GM12878 (cell line): ENCODE measurements at regions not wholly inside any gene's neighbourhood (a gene's known extent, or its start where the extent isn't known, plus 50 kb on each side); places are given as distances from the start of the nearest gene placed in this dataset.

Experiments used
- ATF7 ChIP-seq: fragments of 450-650 bp; IDR thresholded peaks from 2 replicates; pipeline ENCODE4 v1.6.1; 2016; ENCODE audit warnings: low read depth, mild to moderate bottlenecking
- CTCF ChIP-seq, 3 experiments: IDR thresholded peaks in 2 of 3; conservative IDR thresholded peaks in 1 of 3; 2 replicates each; pipeline ENCODE4 v1.5.1; 2011; ENCODE audit warnings: low read depth in 3 of 3, low read length in 3 of 3, mild to moderate bottlenecking in 3 of 3, control low read depth in 2 of 3, moderate library complexity in 2 of 3, inconsistent platforms in 1 of 3, mixed read lengths in 1 of 3; ENCODE audit not compliant: control insufficient read depth in 2 of 3, insufficient read depth in 1 of 3; ENCODE audit errors: extremely low read depth in 1 of 3
- CUX1 ChIP-seq: IDR thresholded peaks from 2 replicates; pipeline ENCODE4 v1.6.1; 2012; ENCODE audit warnings: improper control_type of control experiment, low read depth, low read length; ENCODE audit not compliant: insufficient replicate concordance
- E2F4 ChIP-seq: IDR thresholded peaks from 2 replicates; pipeline ENCODE4 v1.6.1; 2012; ENCODE audit warnings: low read depth, low read length, improper control_type of control experiment
- FOS ChIP-seq: IDR thresholded peaks from 3 replicates; pipeline ENCODE4 v1.6.1; 2011; ENCODE audit warnings: borderline replicate concordance; ENCODE audit not compliant: insufficient read length; ENCODE audit errors: extremely low read depth
- HDAC2 ChIP-seq: fragments of 200-600 bp; sonication (generic); IDR thresholded peaks from 2 replicates; pipeline ENCODE4 v1.6.1; 2017
- MEF2B ChIP-seq: fragments of 450-650 bp; IDR thresholded peaks from 2 replicates; pipeline ENCODE4 v1.6.1; 2018; ENCODE audit warnings: mild to moderate bottlenecking, moderate library complexity; ENCODE audit not compliant: partially characterized antibody, poor library complexity, severe bottlenecking
- PAX8 ChIP-seq: fragments of 450-650 bp; IDR thresholded peaks from 2 replicates; pipeline ENCODE4 v1.6.1; 2017; ENCODE audit warnings: mild to moderate bottlenecking, moderate library complexity
- RAD21 ChIP-seq: IDR thresholded peaks from 2 replicates; pipeline ENCODE4 v1.6.1; 2011; ENCODE audit warnings: mild to moderate bottlenecking, low read depth, low read length, moderate library complexity; ENCODE audit not compliant: insufficient read depth
- RCOR1 ChIP-seq: conservative IDR thresholded peaks from 2 replicates; pipeline ENCODE4 v1.6.1; 2012; ENCODE audit warnings: low read depth, low read length, improper control_type of control experiment
- SIX5 ChIP-seq: IDR thresholded peaks from 2 replicates; pipeline ENCODE4 v1.6.1; 2011; ENCODE audit warnings: mild to moderate bottlenecking, low read depth, low read length, moderate library complexity; ENCODE audit not compliant: severe bottlenecking
- SMARCA5 ChIP-seq: fragments of 450-650 bp; IDR thresholded peaks from 2 replicates; pipeline ENCODE4 v1.6.1; 2017; ENCODE audit warnings: mild to moderate bottlenecking
- SP1 ChIP-seq: IDR thresholded peaks from one replicate; pipeline ENCODE4 v1.6.1; 2011; ENCODE audit warnings: low read depth, low read length
- TBL1XR1 ChIP-seq: IDR thresholded peaks from 2 replicates; pipeline ENCODE4 v1.6.1; 2012; ENCODE audit warnings: low read depth, low read length, improper control_type of control experiment

GRCh38 chr1:4267381-4268261 lies 367.5 kb upstream of the C1orf174 start:
- TF ChIP-seq FOS (no peak), TBL1XR1 (no peak), HDAC2 (no peak), RCOR1 (no peak), PAX8 (no peak), RAD21 (no peak), MEF2B (peak; percentile 72), CUX1 (no peak), E2F4 (no peak), CTCF (IDR thresholded peaks at IDR 0.05 in 2 of 3, conservative IDR thresholded peaks at IDR 0.05 in 1 of 3; ENCODE audit: control insufficient read depth in 2 of 3, extremely low read depth in 1 of 3, insufficient read depth in 1 of 3, low read depth in 3 of 3, low read length in 3 of 3) (no peak), SP1 (no peak), ATF7 (0 out of 2 replicates have a peak, but pooled peaks have one; percentile 13), SIX5 (no peak), SMARCA5 (no peak)
